Inflammatory macrophage treated with lipopolysaccharide for 1 hour (primary cell): ENCODE measurements at regions not wholly inside any gene's neighbourhood (a gene's known extent, or its start where the extent isn't known, plus 50 kb on each side); places are given as distances from the start of the nearest gene placed in this dataset.

ENCODE experiments used
- DNase-seq, 2 donors: peaks; one replicate each; pipeline ENCODE4 v3.0.0-alpha.2; 2020 to 2022

DNA sequence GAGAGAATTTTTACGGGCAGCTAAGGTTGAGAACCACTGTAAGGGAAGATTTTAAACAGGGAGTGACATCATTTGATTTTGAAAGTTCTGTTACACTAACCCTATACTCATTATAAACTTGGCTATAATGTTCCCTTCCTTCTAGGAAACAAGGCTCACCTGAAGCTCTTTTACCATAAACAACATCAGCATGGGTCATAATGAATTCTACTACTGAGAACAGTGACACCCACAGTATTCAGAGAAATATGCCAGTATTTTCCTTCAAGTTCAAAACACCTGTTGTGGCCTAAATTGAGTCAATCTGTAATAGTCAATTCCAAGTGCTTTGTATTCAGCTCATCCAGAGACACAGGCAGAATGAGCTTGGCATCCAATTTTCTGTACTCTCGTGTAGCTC lies 175.3 kb upstream of the STT3B start:
- no peak for DNase-seq

- DNase-seq: no peak
These were observed 174.2 kb upstream of the STT3B start for GRCh38 chr3:31358473-31359070.

- no peak for DNase-seq
These were observed 171.1 kb upstream of the STT3B start for GRCh38 chr3:31361371-31362273.

- DNase-seq: no peak
These were observed 168.5 kb upstream of the STT3B start for GRCh38 chr3:31364188-31364587.

DNA sequence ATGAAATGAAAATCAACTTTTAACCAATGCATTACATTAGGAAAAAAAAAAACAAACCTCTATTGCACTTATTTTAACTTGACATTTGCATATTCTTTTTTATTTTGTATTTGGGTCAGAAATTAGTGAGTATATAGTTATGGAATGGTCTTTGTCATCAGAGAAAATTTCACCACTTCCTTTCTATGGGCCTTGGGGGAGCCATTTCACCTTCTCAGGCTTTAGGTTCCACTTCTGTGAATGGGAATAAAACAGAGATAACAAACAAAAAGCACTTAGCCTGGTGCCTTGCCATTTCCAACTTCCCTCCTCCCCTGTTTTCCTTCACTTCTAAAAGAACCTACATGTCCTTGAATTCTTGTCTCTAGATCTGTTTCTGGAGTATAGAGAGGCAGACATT lies 168.0 kb upstream of the STT3B start:
- DNase-seq: no peak

GRCh38 chr3:31367518-31367917 lies 165.2 kb upstream of the STT3B start:
- no peak for DNase-seq

GRCh38 chr3:31369637-31370379 lies 162.9 kb upstream of the STT3B start:
- no peak for DNase-seq

DNA sequence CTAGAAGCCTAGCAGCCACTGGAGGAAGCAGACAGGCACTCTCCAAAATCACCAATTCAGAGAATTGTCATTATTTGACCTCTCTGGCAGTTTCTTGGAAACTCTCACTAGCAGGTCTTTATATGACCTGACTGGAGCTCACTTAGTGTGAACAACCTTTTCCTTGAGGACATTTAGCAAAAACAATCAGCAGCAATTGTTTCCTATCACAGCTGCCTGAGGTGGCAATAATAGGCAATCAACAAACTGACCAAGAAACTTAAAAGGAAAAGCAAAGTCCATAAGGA lies 162.4 kb upstream of the STT3B start:
- DNase-seq: no peak

DNA sequence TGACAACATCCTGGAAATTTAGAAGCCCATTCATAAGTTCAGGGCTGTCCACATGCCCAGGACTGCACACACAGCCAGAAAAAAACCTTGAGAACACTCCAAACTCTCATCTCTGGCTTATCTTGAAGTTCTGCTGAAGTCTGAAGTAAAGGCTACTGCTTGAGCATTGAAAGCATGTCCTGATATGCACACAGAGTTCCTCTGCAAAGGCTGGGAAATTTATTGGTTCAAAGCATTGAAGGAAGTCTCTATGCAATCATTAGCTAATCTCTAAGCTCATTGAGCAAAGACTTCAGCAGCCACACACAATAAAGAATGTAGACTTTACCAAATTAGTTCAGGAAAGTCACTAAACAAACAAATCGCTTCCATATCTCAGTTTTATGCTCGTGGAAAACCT lies 162.0 kb upstream of the STT3B start:
- no peak for DNase-seq

- DNase-seq: no peak
These were observed 161.1 kb upstream of the STT3B start for GRCh38 chr3:31371484-31372177.

- DNase-seq: no peak
These were observed 159.0 kb upstream of the STT3B start for GRCh38 chr3:31373681-31374080.

GRCh38 chr3:31377045-31377642 lies 155.6 kb upstream of the STT3B start:
- DNase-seq: no peak

DNA sequence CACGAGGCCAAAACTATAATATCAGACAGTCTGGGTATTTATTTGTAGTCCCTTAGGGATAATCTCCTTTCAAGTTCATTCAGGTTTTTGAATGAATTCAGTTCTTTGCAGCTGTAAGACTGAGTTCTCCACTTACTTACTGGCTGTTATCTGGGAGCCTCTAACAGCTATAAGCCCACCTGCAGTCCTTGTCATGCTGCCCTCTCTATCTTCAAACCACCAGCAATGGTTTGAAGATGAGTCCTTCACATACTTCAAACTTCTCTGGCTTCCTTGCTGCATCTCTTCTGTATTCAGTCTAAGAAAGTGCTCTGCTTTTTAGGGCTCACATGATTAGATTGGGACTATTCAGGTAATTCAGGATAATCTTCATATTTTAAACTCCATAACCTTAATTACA lies 154.5 kb upstream of the STT3B start:
- no peak for DNase-seq

GRCh38 chr3:31379598-31379997 lies 153.1 kb upstream of the STT3B start:
- no peak for DNase-seq

DNA sequence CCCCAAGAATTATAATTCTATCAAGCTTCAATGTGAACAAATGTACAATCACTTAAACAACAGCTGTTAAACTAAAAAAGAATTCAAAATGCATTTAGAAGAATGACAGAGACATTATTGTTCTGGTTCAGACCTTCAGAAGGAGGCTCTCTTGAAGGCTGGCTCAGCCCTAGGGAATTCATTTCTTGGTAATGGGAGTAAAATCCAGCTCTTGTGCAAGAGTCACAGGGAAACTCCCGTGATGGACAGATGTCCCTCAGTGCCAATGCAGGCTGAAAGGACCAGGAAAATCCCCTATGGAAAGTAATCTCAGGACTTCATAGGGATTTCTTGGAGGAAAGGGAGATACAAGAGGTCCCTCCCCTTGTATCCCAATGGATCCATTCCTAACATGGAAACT lies 149.9 kb upstream of the STT3B start:
- peak in 1 of 2 donors; percentile 25 for DNase-seq

- no peak for DNase-seq
These were observed 148.6 kb upstream of the STT3B start for GRCh38 chr3:31384117-31384516.

GRCh38 chr3:31389939-31390338 lies 142.8 kb upstream of the STT3B start:
- DNase-seq: no peak

GRCh38 chr3:31390466-31390865 lies 142.3 kb upstream of the STT3B start:
- DNase-seq: no peak

- no peak for DNase-seq
These were observed 141.6 kb upstream of the STT3B start for GRCh38 chr3:31391150-31391549.

DNA sequence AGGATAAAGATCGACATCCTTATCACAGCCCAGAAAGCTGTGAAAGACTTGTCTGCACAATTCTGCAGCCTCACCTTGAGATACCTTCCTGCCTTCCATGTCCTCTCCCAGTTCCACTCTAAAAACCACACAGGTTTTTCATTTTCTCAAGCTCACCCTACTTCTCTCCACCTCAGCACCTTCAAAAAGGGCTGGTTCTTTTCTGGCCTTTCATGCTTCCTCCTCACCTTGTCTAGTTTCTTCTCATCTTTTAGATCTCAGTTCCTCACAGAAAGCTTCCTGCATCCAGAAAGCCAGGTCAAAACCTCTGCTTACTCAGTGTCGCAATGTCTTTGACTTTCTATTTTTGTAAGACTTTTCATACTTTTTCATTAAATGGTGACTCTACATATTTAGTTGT lies 140.2 kb upstream of the STT3B start:
- no peak for DNase-seq

DNA sequence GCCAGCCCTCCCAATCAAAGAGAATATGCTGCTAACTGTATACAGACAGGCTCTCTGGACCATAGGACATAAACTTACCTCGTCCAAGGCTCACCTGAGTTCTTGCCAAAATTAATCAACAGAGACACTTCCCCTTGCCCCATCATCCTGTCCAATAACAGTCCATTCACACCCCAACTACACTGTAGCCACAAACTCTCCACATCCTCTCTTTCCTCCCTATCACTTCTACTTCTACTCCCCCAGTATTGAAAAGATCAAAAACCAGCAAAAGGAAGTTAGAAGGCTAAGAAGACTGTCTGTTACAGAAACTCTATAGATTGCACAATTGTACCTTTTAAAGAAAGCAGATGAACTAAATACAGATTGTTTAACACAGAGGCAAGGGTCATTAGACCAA lies 133.5 kb upstream of the STT3B start:
- no peak for DNase-seq

- DNase-seq: peak; percentile 1 to 4
These were observed 130.6 kb upstream of the STT3B start for GRCh38 chr3:31402117-31402516.

DNA sequence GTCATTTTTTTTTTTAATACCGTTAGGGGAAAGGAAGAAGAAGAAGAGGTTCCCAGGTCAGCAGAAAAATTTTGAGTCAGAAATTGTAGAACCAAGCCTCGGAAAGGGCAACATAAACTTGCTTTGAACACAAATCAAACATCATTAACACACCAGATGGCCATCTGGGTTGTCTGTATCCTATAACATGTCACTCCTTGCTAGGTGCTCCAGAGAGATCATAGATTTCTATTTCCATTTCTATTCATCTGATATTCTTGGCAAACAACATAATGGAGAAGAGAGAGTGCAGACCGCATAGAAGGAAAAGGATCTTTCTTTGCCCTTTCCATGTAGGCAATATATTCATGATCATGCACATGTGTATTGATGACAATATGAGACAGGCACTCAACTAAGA lies 129.5 kb upstream of the STT3B start:
- no peak for DNase-seq
